OCI-LY3 (cell line): ENCODE measurements at regions not wholly inside any gene's neighbourhood (a gene's known extent, or its start where the extent isn't known, plus 50 kb on each side); places are given as distances from the start of the nearest gene placed in this dataset.

ENCODE experiments used
- H2AFZ ChIP-seq: fragments of 200-600, 300-600 bp; shearing (Covaris generic); 2 replicates; pipeline ENCODE4 v1.6.0; 2014; ENCODE audit warnings: antibody characterized with exemption, low read depth, low read length
- H3K27ac ChIP-seq: fragments of 200-600, 300-600 bp; sonication (generic); 2 replicates; pipeline ENCODE4 v1.5.1; 2014; ENCODE audit warnings: mild to moderate bottlenecking, low read length, moderate library complexity, mixed read lengths
- H3K27me3 ChIP-seq: fragments of 200-600, 300-600 bp; sonication (generic); 2 replicates; pipeline ENCODE4 v1.6.1; 2014; ENCODE audit warnings: low read depth, low read length, mixed read lengths
- H3K36me3 ChIP-seq: fragments of 200-600, 300-600 bp; sonication (generic); replicated peaks from 2 replicates; pipeline ENCODE3; 2014; ENCODE audit warnings: low read depth, low read length, mixed read lengths
- H3K4me1 ChIP-seq: fragments of 300-600, 200-600 bp; sonication (generic); 2 replicates; pipeline ENCODE4 v1.6.1; 2014; ENCODE audit warnings: low read length, mixed read lengths
- H3K4me2 ChIP-seq: fragments of 200-600, 300-600 bp; sonication (generic); 2 replicates; pipeline ENCODE4 v1.6.1; 2014; ENCODE audit warnings: low read length, mixed read lengths
- H3K4me3 ChIP-seq: fragments of 300-600, 200-600 bp; sonication (generic); 2 replicates; pipeline ENCODE4 v1.5.1; 2014; ENCODE audit warnings: antibody characterized with exemption, mild to moderate bottlenecking, low read length, moderate library complexity
- H3K79me2 ChIP-seq: fragments of 300-600, 200-600 bp; shearing (Covaris generic); 2 replicates; pipeline ENCODE4 v1.6.1; 2014; ENCODE audit warnings: mild to moderate bottlenecking, low read length, mixed read lengths
- H3K9ac ChIP-seq: fragments of 300-600, 200-600 bp; shearing (Covaris generic); 2 replicates; pipeline ENCODE4 v1.6.0; 2014; ENCODE audit warnings: mild to moderate bottlenecking, low read length, moderate library complexity
- H3K9me3 ChIP-seq: fragments of 200-600, 300-600 bp; shearing (Covaris generic); 2 replicates; pipeline ENCODE4 v1.6.1; 2014; ENCODE audit warnings: low read length, mixed read lengths; ENCODE audit not compliant: insufficient read depth
- H4K20me1 ChIP-seq: fragments of 200-600, 300-600 bp; sonication (generic); 2 replicates; pipeline ENCODE4 v1.6.1; 2016; ENCODE audit warnings: low read length, mixed read lengths; ENCODE audit not compliant: insufficient read depth
- CTCF ChIP-seq: fragments of 200-600, 300-600 bp; sonication (generic); IDR thresholded peaks from 2 replicates; pipeline ENCODE4 v1.5.1; 2014; ENCODE audit warnings: antibody characterized with exemption, low read length, low read depth
- EZH2phosphoT487 ChIP-seq: fragments of 200-600 bp; shearing (Covaris generic); IDR thresholded peaks from 2 replicates; pipeline ENCODE4 v1.6.1; 2018; ENCODE audit warnings: antibody characterized with exemption, mixed run types, low read depth

- Histone ChIP-seq H3K36me3 (no peaks in the 10 kb centered on the region), H3K79me2 (no peaks in the 10 kb centered on the region), H4K20me1 (no peaks in the 10 kb centered on the region), H3K27ac (no peak overlapping the region), H3K27me3 (no peaks in the 10 kb centered on the region), H3K4me3 (peak overlapping the region; percentile 74), H2AFZ (peak overlapping the region; percentile 93), H3K4me2 (peak overlapping the region; percentile 75), H3K9me3 (no peaks in the 10 kb centered on the region), H3K9ac (peak overlapping the region; percentile 30; the same call in 1 of the 2 replicates), H3K4me1 (no peaks in the 10 kb centered on the region; the same call in 1 of the 2 replicates)
- TF ChIP-seq CTCF (no peak), EZH2phosphoT487 (no peak)
These were observed 171.3 kb downstream of the ST8SIA4 start for GRCh38 chr5:100731768-100732167.

- Histone ChIP-seq H3K79me2 (no peaks in the 10 kb centered on the region), H3K4me3 (peak overlapping the region; percentile 12; the same call in 1 of the 2 replicates), H3K4me2 (peak overlapping the region; percentile 51), H3K36me3 (no peaks in the 10 kb centered on the region), H4K20me1 (no peaks in the 10 kb centered on the region), H3K9me3 (no peaks in the 10 kb centered on the region), H3K9ac (no peak overlapping the region), H3K27me3 (no peaks in the 10 kb centered on the region), H3K4me1 (peaks cover 9% of the 10 kb centered on the region), H2AFZ (peak overlapping the region; percentile 54; the same call in 1 of the 2 replicates), H3K27ac (no peak overlapping the region)
- no peak for TF ChIP-seq CTCF
- no peak for TF ChIP-seq EZH2phosphoT487
These were observed 156.4 kb downstream of the ST8SIA4 start for GRCh38 chr5:100746730-100747129.

- Histone ChIP-seq H3K79me2 (no peaks in the 10 kb centered on the region), H3K4me2 (no peak overlapping the region), H3K4me1 (peaks cover 9% of the 10 kb centered on the region), H3K9me3 (no peaks in the 10 kb centered on the region), H3K36me3 (no peaks in the 10 kb centered on the region), H3K27ac (no peak overlapping the region), H3K4me3 (no peak overlapping the region), H4K20me1 (no peaks in the 10 kb centered on the region), H3K27me3 (no peaks in the 10 kb centered on the region), H2AFZ (no peak overlapping the region), H3K9ac (no peak overlapping the region)
- TF ChIP-seq EZH2phosphoT487 (no peak), CTCF (no peak)
These were observed 153.3 kb downstream of the ST8SIA4 start for GRCh38 chr5:100749771-100750284.

GRCh38 chr5:100755435-100755834 lies 147.6 kb downstream of the ST8SIA4 start:
- Histone ChIP-seq H3K27ac (no peak overlapping the region), H3K9ac (no peak overlapping the region), H3K27me3 (no peaks in the 10 kb centered on the region), H2AFZ (no peak overlapping the region), H3K4me2 (no peak overlapping the region), H3K79me2 (no peaks in the 10 kb centered on the region), H4K20me1 (no peaks in the 10 kb centered on the region), H3K36me3 (no peaks in the 10 kb centered on the region), H3K4me1 (no peaks in the 10 kb centered on the region), H3K4me3 (no peak overlapping the region), H3K9me3 (no peaks in the 10 kb centered on the region)
- TF ChIP-seq EZH2phosphoT487 (no peak), CTCF (no peak)
